ENCODE measurements at regions not wholly inside any gene's neighbourhood (a gene's known extent, or its start where the extent isn't known, plus 50 kb on each side); places are given as distances from the start of the nearest gene placed in this dataset.

DNA sequence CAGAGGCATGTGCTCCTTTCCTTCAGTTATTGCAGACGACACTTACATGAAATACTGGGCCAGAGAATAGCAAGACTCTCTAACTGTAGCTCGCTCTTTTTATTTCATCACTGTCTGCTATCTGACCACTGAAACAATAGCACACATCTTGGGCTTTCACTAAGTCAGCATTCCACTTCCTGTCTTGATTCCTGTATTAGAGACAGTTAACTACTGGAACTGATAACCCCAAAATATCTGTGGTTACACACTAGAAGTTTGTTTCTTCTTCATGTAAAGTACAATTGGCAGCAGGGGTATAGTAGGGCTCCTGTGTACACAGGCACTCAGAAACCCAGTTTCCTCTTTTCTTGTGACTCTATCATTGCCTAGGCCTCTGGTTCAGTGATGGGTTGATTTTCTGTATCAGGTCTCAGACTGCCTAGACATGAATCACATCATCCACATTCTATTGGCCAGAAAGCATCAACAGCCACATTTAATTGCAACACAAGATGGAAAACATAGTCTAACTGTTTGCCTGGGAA, 230.2 kb upstream of the CD96 start:
- DNase-seq (ENCODE audit: low read depth, low spot score), result no peak

DNA sequence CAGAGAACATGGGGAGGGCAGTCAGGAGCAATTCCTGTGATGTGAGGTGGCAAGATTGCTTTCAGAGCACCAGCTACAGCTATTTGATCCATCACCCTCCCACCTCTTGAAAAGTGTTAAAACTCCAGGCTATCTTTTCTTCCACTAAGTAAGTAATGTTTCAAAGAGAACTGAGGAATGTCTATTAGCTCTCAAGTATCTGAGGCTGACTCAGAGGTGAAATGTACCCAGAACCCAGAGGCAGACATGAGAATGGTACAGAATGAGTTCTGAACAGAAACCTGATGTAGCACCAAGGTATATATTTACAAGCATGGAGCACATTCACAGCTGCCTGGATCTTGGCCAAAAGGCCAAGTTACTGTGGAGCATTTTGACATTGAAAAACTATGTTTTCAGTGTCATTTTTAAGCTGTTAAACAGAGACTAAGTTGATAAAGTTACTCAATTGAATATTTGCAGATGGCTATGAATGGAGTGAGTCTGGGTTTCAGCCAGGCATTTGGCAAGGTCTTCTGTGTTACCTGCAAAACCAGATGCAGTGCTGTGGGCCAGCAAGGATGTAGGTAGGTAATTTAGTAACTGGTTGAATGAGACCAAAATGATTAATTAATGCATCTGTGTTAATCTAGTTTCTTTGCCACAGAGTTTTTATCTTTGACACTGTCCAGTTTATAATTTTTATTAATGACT, 227.7 kb upstream of the CD96 start:
- no peak for DNase-seq (ENCODE audit: low read depth, low spot score)

DNA sequence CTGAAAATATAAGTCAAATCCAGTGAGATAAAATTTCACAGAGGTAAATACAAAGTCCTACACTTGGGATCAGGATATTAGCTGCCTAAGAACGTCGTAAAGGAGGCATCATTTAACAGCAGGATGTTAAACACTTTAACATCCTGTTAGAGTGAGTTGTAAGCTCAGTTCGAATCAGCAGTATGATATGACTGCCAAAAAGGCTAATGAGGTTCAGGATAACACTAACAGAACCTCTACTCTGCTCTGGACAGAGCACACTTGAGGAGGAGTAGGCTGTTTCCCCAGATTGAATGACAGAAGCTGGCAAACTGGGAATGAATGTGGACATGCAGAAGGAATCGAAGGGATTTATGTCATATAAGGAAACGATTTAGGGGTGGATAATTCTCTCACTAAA, 227.1 kb upstream of the CD96 start:
- no peak for DNase-seq (ENCODE audit: low read depth, low spot score)

DNA sequence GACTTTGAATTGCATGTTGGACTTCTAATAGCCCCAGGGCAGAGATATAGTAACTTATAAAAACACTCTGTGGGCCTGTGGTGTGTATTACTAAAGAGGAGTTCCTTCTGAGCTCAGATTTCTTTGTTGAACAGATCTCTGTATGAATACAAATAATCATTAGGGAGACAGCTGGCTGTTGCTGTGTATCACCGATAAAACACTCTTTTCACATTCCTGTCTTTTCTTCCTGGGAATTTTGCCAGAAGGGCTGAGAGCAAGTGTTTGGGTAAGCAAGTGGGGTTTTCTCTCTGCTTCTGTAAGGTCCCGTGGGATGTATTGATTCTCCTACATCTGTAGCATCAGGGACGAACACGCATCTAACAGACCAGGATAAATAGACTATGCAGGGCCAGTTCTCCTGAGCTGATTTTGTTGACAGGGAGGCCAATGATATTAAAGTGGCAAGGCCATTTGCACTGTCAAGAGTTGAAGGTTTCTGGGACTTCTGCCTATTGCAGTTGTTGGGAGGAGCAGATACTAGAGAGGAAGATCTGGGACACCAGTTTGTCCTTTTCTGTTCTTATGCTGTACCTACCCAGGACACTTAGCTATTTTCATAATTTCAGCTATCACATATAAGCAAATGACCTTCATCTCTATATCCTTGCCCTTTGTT, 225.9 kb upstream of the CD96 start:
- peak; percentile 91 for DNase-seq (ENCODE audit: low read depth, low spot score)

DNA sequence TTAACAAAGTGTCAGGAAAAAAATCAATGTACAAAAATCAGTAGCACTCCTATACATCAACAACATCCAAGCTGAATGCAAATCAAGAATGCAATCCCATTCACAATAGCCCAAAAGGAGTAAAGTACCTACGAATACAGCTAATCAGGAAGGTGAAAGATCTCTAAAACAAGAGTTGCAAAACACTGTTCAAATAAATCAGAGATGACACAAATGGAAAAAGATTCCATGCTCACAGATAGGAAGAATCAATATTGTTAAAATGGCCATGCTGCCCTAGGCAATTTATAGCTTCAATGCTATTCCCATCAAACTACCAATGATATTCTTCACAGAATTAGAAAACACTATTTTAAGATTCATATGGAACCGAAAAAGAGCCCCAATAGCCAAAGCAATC, 223.7 kb upstream of the CD96 start:
- no peak for DNase-seq (ENCODE audit: low read depth, low spot score)

DNA sequence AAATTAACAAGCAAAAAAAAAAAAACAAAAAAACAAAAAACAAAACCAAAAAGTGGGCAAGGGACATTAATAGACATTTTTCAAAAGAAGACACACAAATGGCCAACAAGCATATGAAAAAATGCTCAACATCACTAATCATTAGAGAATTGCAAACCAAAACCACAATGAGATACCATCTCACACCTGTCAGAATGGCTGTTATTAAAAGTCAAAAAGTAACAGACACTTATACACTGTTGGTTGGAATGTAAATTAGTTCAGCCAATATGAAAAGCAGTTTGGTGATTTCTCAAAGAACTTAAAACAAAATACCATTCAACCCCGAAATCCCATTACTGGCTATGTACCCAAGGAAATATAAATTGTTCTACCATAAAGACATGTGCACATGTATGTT, 222.4 kb upstream of the CD96 start:
- no peak for DNase-seq (ENCODE audit: low read depth, low spot score)

DNA sequence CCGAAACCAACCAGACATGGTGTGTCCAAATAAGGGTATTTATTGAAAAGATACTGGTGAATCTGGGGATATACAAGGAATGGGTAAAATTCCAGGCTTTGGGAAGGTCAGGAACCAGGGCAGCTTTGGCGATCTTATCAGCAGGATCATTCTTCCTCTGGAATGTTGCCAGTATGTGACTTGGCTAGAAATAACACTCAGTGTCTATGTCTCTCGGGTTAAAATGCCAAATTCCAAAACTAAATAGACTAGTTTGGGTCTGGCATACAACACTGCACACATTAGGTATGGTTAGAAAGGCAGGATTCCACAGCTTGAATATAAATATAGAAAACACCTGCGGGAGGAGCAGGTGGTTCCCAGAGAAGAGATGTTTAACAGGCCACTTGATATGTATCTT, 220.2 kb upstream of the CD96 start:
- no peak for DNase-seq (ENCODE audit: low read depth, low spot score)

DNA sequence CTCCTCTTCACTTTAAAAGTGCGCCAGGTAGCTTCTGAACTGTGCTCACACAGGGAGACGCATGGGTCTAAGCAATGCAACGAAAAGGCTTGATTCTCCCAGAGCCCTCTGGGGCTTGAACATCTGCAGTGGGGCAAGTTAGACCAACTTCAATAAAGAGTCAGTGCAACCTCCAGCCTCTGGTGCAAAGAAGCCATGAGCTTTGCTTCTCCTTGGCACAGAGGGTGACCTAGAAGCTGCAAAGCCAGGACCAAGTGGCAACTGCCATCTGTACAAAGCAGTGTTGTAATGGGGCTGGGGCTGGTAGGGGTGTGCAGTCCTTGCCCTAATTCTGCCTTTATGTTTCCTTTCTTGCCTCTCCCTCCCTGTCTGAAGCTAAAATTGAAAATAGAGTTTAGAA, 219.0 kb upstream of the CD96 start:
- DNase-seq (ENCODE audit: low read depth, low spot score), result no peak

DNA sequence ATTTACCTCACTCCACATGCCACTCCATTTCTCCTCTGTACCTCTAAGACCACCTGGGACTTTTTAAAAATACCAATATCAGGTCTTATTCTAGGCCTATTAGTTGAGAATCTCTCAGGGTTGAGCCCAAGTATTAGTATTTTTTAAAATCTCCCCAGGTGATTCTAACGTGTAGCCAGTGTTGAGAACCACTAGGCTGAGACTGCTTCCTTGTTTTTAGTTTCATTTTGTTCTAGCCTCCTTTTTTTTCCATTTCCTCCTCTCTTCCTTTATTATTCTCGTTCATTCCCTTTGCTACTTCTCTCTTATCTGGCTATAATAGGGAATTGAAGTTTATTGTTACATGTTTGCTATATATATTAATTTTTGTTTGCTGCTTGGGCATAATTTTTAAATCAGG, 217.8 kb upstream of the CD96 start:
- DNase-seq (ENCODE audit: low read depth, low spot score), result no peak

DNA sequence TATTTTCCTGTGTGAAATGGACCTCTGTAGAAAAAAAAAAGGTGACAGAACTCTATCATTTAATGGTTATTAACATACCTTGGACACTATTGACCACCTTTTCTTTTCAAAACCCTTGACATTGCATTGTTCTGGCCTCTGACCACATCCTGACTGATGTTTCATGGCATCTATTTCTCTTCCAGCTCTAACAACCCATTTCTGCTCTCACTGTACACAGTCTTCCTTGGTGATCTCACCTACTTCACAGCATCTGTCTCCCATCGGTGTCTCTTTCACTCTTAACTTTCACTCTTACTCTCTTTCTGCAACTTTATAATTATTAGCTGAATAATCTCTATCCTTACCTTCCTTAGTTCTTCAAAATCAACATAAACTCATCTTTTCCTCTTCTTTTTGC, 217.4 kb upstream of the CD96 start:
- DNase-seq (ENCODE audit: low read depth, low spot score), result no peak

DNA sequence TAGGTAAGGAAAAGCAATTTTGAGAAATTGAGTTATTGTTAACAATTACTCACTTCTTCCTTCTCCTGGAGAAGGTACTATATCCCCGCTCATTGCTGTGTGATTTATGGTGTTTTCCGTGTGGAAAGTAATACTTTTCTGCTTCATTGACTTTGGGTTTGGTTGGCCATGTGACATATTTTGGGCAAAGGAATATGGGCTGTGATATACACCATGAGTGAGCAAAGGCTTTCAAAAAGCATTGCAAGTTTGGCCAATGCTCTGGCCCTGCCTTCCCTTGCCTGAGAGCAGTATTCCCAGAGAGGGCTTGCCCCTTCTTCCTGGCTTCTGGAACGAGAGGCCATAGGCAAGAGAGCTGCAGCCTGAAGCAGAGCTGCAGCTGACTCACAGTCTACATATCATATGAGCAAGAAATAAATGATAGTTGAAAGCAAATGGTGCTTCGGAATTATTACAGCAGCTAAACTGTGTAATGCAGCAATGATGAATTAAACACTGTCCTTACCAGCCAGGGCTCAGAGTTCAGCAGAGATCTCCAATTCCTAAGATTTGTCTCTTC, 216.8 kb upstream of the CD96 start:
- no peak for DNase-seq (ENCODE audit: low read depth, low spot score)

DNA sequence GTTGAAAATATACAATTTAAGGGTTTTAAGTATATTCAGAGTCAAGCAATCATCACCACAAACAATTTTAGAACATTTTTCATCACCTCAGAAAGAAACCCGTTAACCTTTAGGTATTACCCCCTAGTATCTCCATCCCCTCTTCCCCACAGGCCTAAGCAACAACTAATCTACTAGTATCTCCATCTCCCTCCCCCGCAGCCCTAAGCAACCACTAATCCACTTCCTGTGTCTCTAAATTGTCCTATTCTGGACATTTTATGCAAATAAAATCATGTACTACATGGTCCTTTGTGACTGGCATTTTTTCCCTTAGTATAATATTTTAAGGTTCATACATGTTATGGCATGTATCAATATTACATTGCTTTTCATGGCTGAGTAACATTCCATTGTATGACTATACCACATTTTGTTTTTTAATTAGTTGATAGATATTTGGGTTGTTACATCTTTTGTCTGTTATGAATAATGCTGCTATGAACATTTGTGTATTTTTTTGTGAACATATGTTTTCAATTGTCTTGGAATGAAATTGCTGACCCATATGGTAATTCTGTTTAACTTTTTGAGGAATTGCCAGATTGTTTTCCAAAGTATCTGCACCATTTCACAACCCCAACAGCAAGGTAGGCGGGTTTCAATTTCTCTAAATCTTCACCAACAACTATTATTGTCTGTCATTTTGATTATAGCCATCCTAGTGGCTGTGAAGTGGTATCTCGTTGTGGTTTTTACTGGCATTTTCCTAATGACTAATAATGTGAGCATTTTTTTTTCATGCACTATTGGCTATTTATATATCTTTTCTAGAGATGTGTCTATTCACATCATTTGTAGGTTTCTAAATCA, 215.6 kb upstream of the CD96 start:
- no peak for DNase-seq (ENCODE audit: low read depth, low spot score)

DNA sequence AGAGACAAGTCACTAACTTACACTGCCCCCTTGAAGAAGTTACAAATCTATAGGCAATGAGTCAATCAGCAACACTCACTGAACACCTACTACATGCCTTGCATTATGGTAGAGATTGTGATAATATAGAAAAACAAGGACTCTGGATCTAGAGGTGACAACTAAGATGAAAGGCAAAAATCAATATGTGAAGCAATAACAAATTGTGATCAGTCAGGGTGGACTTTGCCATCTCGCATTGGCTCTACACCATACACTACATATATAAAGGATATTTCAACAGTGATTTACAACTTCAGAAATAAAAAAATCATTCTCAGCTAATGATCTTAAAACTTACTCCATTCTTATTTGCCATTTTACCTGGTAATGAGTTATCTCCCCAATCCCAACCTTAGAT, 210.7 kb upstream of the CD96 start:
- no peak for DNase-seq (ENCODE audit: low read depth, low spot score)

DNA sequence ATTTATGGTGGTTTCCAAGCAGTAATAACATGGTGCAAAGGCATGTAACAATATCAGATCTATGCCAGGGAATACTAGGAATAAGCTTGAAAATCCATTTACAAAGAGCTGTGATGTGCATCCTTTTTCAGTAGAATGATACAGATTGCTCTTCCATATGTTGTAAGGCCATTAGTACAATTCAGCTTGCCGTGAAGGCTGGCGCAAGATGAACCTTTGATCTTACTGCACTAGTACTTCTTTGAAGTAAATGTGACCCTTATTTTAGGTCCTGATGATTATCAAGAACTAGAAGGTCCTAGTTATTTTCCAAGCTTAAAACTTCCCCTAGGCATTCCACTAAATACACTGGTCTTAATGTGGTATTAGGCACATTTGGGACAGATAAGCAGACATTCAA, 210.1 kb upstream of the CD96 start:
- no peak for DNase-seq (ENCODE audit: low read depth, low spot score)

DNA sequence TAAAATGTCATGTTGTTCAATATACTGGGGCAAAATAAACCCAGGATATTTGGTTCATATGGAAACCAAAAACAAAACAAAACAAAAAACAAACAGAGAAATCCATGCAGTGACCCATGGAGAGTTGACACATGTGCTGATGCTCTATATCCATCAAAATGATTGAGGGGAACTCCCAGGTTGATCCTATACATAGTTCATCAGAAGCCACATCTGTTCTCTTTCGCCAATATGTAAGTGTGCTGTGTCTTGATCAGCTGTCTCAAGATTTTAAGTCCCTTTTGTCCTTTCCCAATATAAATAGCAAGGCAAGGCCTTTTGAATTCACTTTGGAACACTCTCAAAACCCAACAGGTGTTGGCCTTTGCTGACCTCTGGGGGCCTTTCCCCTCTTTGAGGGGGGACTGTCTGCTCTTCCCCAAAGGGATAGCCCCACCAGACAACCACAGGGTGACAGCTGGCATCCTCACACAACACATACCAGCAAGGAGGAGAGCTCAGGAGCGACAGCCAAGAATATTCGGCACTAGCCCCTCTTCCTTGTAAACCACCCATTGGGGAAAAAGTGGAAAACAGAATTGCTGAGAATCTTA, 209.4 kb upstream of the CD96 start:
- DNase-seq (ENCODE audit: low read depth, low spot score), result no peak

DNA sequence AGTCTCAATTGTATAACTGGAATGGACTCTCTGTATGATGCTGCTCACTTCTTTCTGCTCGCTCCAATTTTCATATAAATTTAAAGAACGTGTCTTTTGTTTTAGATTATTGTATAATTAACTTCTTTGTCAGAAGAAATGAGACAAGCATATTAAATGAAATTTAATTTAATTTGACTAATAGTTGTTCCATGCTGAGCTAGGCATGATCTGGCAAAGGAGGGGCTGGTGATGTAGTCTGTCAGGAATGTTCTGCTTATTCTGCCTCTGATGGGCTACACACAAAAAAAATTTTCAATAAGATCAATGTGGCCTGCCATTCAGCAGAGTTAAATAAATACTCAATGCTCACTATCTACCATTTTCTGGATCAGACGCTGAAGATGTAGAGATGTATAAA, 208.4 kb upstream of the CD96 start:
- DNase-seq (ENCODE audit: low read depth, low spot score), result no peak

DNA sequence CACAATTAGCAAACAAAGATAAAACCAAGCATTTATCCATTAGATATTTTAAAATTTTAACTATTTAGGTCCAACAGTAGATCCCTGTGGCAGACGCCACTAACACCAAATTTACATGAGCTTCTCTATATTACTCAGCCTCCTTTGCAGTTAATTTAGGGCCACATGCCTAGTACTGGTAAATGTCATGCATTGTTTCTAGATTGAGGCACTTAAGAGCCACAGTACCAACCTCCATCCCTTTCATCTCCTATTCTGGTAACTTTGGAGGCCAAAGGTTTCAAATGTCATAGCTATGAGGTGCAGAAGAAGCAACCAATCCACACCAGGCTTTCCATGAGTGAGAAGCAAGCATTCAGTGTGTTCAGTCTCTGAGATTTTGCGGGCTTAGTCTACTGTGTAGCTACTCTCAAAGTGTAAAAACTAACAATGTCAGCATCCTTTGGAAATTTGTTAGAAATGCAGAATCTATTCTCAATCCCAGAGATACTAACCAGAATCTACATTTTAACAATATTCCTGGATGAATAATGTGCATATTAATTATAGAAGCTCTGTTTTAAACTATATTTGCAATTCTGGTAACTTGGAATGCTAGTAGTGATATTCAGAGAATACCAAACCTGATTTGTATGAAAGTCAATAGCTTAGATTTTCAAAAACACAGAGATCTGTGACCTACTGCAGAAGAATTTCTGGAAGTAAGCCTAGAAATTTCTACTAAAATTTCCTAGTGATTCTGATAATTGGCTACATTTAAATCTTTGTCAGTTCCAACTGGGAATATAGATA, 206.3 kb upstream of the CD96 start:
- no peak for DNase-seq (ENCODE audit: low read depth, low spot score)

DNA sequence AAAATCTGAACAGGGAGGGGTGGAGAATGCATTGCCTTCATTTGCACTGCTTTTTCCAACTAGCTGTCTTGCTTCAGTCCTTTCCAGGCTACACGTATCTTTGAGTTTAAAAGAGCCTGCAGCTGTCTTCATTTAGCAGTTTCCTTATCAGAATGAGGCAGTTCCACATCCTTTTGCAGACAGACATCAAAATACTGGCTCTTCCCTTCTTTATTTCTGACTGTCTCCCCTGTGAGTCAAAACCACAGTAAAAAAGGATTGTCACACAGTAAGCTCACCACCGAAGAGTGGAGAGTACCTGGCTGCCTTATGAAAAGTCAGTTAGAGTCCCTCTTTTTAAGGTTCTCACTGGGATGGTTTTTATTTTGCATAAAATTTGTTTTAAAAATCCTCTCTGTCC, 205.5 kb upstream of the CD96 start:
- no peak for DNase-seq (ENCODE audit: low read depth, low spot score)

DNA sequence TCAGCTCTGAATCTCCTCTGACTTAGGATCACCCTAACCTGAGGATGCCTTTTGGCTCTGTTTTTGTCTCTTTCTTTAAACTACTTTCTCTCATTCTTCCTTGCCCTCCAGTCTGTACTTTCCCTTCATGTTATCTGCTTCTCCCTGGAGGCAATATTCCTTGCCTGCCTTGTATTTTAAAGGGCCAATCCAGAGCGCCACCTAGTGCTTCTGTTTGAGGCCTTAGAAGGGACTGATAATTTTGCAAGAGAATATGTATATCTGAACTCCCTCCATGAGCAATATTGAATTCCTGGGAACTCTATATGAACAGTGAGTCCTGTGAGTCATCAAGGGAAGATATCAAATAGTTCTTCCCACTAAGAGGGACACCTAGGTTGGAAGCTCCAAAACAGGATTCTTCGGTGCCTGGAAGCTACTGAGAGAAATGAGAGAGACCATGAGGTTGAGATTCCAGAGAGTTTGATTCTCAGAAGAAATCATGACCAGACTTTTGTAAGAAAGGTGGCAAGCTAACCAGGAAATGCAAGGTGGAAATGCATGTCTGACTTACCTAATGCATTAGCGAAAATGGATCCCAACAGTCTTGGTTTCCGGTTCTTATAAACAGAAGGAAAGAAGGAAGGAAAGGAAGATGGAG, 203.8 kb upstream of the CD96 start:
- peak; percentile 50 for DNase-seq (ENCODE audit: low read depth, low spot score)

DNA sequence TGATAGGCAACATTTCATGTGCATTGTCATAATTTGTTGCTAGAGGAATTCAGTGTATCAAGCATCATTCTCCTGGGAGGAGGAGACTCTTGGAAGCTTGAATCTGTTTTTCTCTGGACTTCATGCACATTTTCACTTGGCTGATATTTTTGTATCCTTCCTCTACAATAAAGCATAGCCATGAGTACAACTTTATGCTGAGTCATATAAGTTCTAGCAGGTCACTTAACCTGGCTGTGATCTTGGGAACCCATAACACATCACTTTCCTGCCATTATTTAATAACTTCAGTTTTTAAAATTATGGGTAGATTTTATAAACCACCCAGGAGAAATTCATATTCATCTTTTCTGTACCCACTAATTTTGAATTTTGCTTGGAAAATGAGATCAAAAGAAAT, 203.0 kb upstream of the CD96 start:
- no peak for DNase-seq (ENCODE audit: low read depth, low spot score)

DNA sequence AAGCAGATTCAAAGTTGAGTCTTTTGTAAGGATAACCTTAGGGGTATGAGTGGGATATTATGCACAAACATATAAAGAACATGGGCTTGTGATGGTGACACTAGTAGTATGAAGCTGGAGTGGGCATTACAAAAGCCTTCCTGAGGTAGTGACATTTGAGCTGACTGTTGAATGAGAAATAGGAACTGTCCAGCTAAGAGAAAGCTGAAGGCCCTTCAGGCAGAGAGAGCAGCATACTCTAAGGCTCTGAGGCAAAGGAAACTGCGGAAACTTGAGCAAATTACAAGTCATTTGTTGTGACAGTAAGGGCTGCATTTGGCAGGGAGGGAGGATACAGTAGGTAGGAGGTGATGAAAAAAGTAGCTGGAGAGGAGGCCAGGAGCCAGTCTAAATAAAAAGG, 190.7 kb upstream of the CD96 start:
- DNase-seq (ENCODE audit: low read depth, low spot score), result no peak
